IMR-90 (cell line): ENCODE measurements at regions not wholly inside any gene's neighbourhood (a gene's known extent, or its start where the extent isn't known, plus 50 kb on each side); places are given as distances from the start of the nearest gene placed in this dataset.

Source experiments
- ATAC-seq: fragments of 200-7000 bp; cut with Tn5 transposase; 2 replicates; pipeline ENCODE4 v1.9.1; 2020; ENCODE audit warnings: low read depth, mild to moderate bottlenecking, moderate library complexity
- BruUV-seq: library from RNA; stranded (reverse); fragments of 400-500 nt; replicated peaks from 2 replicates; lab custom pipeline; 2021; lab: Mats Ljungman, UMichigan
- CTCF ChIA-PET: fragments of 300-600 bp; formaldehyde crosslinking; extraction: SDS; loops from one replicate; lab custom pipeline; 2021; ENCODE audit warnings: antibody characterized with exemption; lab: Yijun Ruan, JAX
- POLR2A ChIA-PET: fragments of 300-600 bp; sonication (Branson Sonifier 250); formaldehyde crosslinking; loops from one replicate; lab custom pipeline; 2022; ENCODE audit warnings: antibody characterized with exemption; ENCODE audit not compliant: unreplicated experiment; lab: Charles Lee
- DNase-seq: peaks from one replicate; pipeline ENCODE4 v3.0.0; 2013
- H2AFZ ChIP-seq: replicated peaks from 2 replicates; pipeline ENCODE3; 2013; ENCODE audit warnings: low read length, mild to moderate bottlenecking; ENCODE audit not compliant: poor library complexity
- H2AK5ac ChIP-seq: 2 replicates; pipeline ENCODE4 v1.6.1; 2013; ENCODE audit warnings: low read depth, low read length, inconsistent platforms
- H2AK9ac ChIP-seq: replicated peaks from 2 replicates; pipeline ENCODE3; 2013; ENCODE audit warnings: mild to moderate bottlenecking, low read depth, low read length, moderate library complexity; ENCODE audit not compliant: poor library complexity
- H2BK120ac ChIP-seq: 2 replicates; pipeline ENCODE4 v1.6.1; 2013; ENCODE audit warnings: low read depth, low read length, inconsistent platforms
- H2BK15ac ChIP-seq: 3 replicates; pipeline ENCODE4 v1.6.1; 2013; ENCODE audit warnings: low read depth, low read length, inconsistent platforms
- H2BK20ac ChIP-seq: 2 replicates; pipeline ENCODE4 v1.6.1; 2013; ENCODE audit warnings: low read depth, mild to moderate bottlenecking, inconsistent platforms, low read length, moderate library complexity
- H2BK5ac ChIP-seq: 2 replicates; pipeline ENCODE4 v1.6.1; 2013; ENCODE audit warnings: mild to moderate bottlenecking, low read depth, low read length, inconsistent platforms; ENCODE audit not compliant: poor library complexity, severe bottlenecking
- H3K14ac ChIP-seq: replicated peaks from 2 replicates; pipeline ENCODE4 v1.6.1; 2013; ENCODE audit warnings: low read depth, low read length, inconsistent platforms
- H3K18ac ChIP-seq: 2 replicates; pipeline ENCODE4 v1.6.1; 2013; ENCODE audit warnings: low read depth, low read length, control low read depth
- H3K23ac ChIP-seq: 2 replicates; pipeline ENCODE4 v1.6.1; 2013; ENCODE audit warnings: low read depth, low read length, inconsistent platforms
- H3K27ac ChIP-seq: 2 replicates; pipeline ENCODE4 v1.5.1; 2013; ENCODE audit warnings: mild to moderate bottlenecking, control low read depth, low read length; ENCODE audit not compliant: insufficient read depth
- H3K27me3 ChIP-seq: 2 replicates; pipeline ENCODE4 v1.6.1; 2013; ENCODE audit warnings: low read length; ENCODE audit not compliant: control insufficient read depth, insufficient read depth
- H3K36me3 ChIP-seq: 2 replicates; pipeline ENCODE4 v1.6.1; 2013; ENCODE audit warnings: low read length, mixed read lengths; ENCODE audit not compliant: control insufficient read depth, insufficient read depth
- H3K4ac ChIP-seq: 2 replicates; pipeline ENCODE4 v1.6.1; 2013; ENCODE audit warnings: low read depth, low read length, inconsistent platforms
- H3K4me1 ChIP-seq: 2 replicates; pipeline ENCODE4 v1.6.1; 2013; ENCODE audit warnings: low read length, mixed read lengths; ENCODE audit not compliant: control insufficient read depth, insufficient read depth
- H3K4me2 ChIP-seq: 2 replicates; pipeline ENCODE4 v1.6.1; 2013; ENCODE audit warnings: low read depth, mild to moderate bottlenecking, control low read depth, low read length, moderate library complexity
- H3K4me3 ChIP-seq: 2 replicates; pipeline ENCODE4 v1.5.1; 2013; ENCODE audit warnings: low read depth, mild to moderate bottlenecking, control low read depth, low read length, moderate library complexity; ENCODE audit not compliant: insufficient read depth
- H3K56ac ChIP-seq: 2 replicates; pipeline ENCODE4 v1.6.1; 2013; ENCODE audit warnings: low read length, inconsistent platforms; ENCODE audit not compliant: insufficient read depth; ENCODE audit errors: extremely low read depth
- H3K79me1 ChIP-seq, 2 experiments: 2 replicates each; pipeline ENCODE4 v1.6.1; 2013; ENCODE audit warnings: low read length in 2 of 2, inconsistent platforms in 1 of 2, low read depth in 1 of 2
- H3K9ac ChIP-seq: 2 replicates; pipeline ENCODE4 v1.6.1; 2013; ENCODE audit warnings: low read depth, low read length, control low read depth
- H3K9me1 ChIP-seq: 2 replicates; pipeline ENCODE4 v1.6.1; 2013; ENCODE audit warnings: low read length, inconsistent platforms; ENCODE audit not compliant: insufficient read depth
- H3K9me3 ChIP-seq: 2 replicates; pipeline ENCODE4 v1.6.1; 2013; ENCODE audit warnings: low read length; ENCODE audit not compliant: control insufficient read depth, insufficient read depth
- H4K20me1 ChIP-seq: 2 replicates; pipeline ENCODE4 v1.6.1; 2013; ENCODE audit warnings: low read length, inconsistent platforms; ENCODE audit not compliant: insufficient read depth
- H4K5ac ChIP-seq: 2 replicates; pipeline ENCODE4 v1.6.1; 2013; ENCODE audit warnings: mild to moderate bottlenecking, low read depth, low read length, control low read depth
- H4K8ac ChIP-seq, 2 experiments: 2 replicates each; pipeline ENCODE4 v1.6.1; 2013; ENCODE audit warnings: low read depth in 2 of 2, low read length in 2 of 2, control low read depth in 1 of 2, inconsistent platforms in 1 of 2
- H4K91ac ChIP-seq: 2 replicates; pipeline ENCODE4 v1.6.1; 2013; ENCODE audit warnings: low read depth, low read length, inconsistent platforms; ENCODE audit not compliant: insufficient read depth
- BHLHE40 ChIP-seq: fragments of 150-350 bp; IDR thresholded peaks from 2 replicates; pipeline ENCODE4 v1.6.1; 2016; ENCODE audit warnings: mild to moderate bottlenecking, low read depth, low read length
- MAFK ChIP-seq: IDR thresholded peaks from 2 replicates; pipeline ENCODE4 v1.6.1; 2012; ENCODE audit warnings: low read depth, low read length, improper control_type of control experiment
- WGBS, 2 experiments: methylation state at CpG; one replicate each; pipeline versions ENCODE4 v1.1.5 to v1.1.7; 2013; ENCODE audit warnings: missing lambda C conversion rate in 2 of 2; ENCODE audit not compliant: insufficient read length in 1 of 2; ENCODE audit errors: extremely low coverage in 2 of 2; 5-methylcytosine and 5-hydroxymethylcytosine counted together
- dilution Hi-C: fragments of 300-500 bp; cut with HindIII; formaldehyde crosslinking; loops from one replicate; pipeline ENCODE4 v1.14.3; 2018; ENCODE audit warnings: low sequenced_read_pairs; ENCODE audit not compliant: unreplicated experiment
- in situ Hi-C: fragments of 300-500 bp; cut with MboI; formaldehyde crosslinking; loops from 3 replicates; pipeline ENCODE4 v1.14.3; 2019; ENCODE audit warnings: low sequenced_read_pairs, inconsistent platforms, mixed read lengths
- intact Hi-C: fragments of 100-400 bp; cut with micrococcal nuclease; formaldehyde crosslinking; loops from 2 replicates; pipeline ENCODE4 v1.10.0; 2022

DNA sequence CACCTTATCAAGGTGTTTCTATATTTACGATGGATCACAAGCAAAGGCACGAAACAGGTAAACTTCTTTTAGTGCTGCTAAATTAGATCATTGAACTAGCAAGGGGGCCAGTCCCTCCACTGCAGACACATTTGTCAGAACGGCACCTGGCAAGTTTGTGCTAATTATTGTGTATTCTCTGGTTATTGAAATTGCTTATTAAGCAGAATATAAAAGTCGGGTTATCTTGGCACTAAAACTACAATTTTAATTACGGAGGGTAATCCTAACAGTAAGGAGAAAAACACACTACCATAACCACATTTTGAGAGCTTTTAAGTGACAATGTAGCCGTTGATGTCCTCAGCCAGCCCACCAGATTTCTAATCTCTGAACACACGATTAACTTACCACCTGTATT is 118.9 kb upstream of the BTN3A2 start:
- H3K27ac ChIP-seq, result no peak overlapping the region
- H3K9ac ChIP-seq, result no peak overlapping the region
- POLR2A ChIA-PET, result no interaction called here
- no peak overlapping the region for H3K4me3 ChIP-seq
- no peak overlapping the region for H3K18ac ChIP-seq
- ATAC-seq, result no peak
- no peak overlapping the region for H2BK20ac ChIP-seq
- H3K4me2 ChIP-seq, result no peak overlapping the region
- peak; percentile 72; the same call in 1 of the 2 replicates for TF ChIP-seq MAFK
- TF ChIP-seq BHLHE40, result no peak
- H2BK120ac ChIP-seq, result no peak overlapping the region
- CTCF ChIA-PET, result no interaction called here
- H2BK15ac ChIP-seq, result no peak overlapping the region
- H2BK5ac ChIP-seq, result no peak overlapping the region
- H3K4me1 ChIP-seq, result no peaks in the 10 kb centered on the region
- H3K9me3 ChIP-seq, result no peaks in the 10 kb centered on the region
- H3K14ac ChIP-seq, result no peak overlapping the region
- H2AK9ac ChIP-seq, result no peak overlapping the region
- no peaks in the 10 kb centered on the region for H3K27me3 ChIP-seq
- H3K36me3 ChIP-seq, result no peaks in the 10 kb centered on the region
- dilution Hi-C loops (no loop called here), in situ Hi-C loops (no loop called here), intact Hi-C loops (no loop called here)
- H4K20me1 ChIP-seq, result no peaks in the 10 kb centered on the region
- BruUV-seq, result no TSS peak
- DNase-seq, result no peak
- no peak overlapping the region for H4K8ac ChIP-seq
- peaks cover 3% of the 10 kb centered on the region; the same call in 1 of the 2 replicates for H3K9me1 ChIP-seq
- WGBS, 2 experiments, result 100% methylated on average over 1 of the region's 7 CpGs; no CpG with 5 or more reads in 1 of the 2 experiments
- no peak overlapping the region for H4K5ac ChIP-seq
- H3K79me1 ChIP-seq, result no peaks in the 10 kb centered on the region
- H3K23ac ChIP-seq, result no peak overlapping the region
- H4K91ac ChIP-seq, result no peak overlapping the region
- H2AK5ac ChIP-seq, result no peak overlapping the region
- H3K4ac ChIP-seq, result no peak overlapping the region
- no peak overlapping the region for H2AFZ ChIP-seq
- H3K56ac ChIP-seq, result no peak overlapping the region
